ENCODE measurements at regions not wholly inside any gene's neighbourhood (a gene's known extent, or its start where the extent isn't known, plus 50 kb on each side); places are given as distances from the start of the nearest gene placed in this dataset.

GRCh38 chr2:221314786-221315185 lies 257.3 kb downstream of the EPHA4 start:
- H3K9me2 ChIP-seq (ENCODE audit: insufficient read depth): no peaks in the 10 kb centered on the region
- peaks cover 4% of the 10 kb centered on the region; the same call in 1 of the 2 replicates for H3K4me1 ChIP-seq (ENCODE audit: insufficient read depth)
- no peaks in the 10 kb centered on the region for H3K79me2 ChIP-seq (ENCODE audit: insufficient read depth)
- no peaks in the 10 kb centered on the region for H3K36me3 ChIP-seq (ENCODE audit: low read depth)
- in situ Hi-C loops (cut with MboI): no loop called here
- H2AFZ ChIP-seq: no peak overlapping the region
- no peaks in the 10 kb centered on the region for H3K27me3 ChIP-seq (replicated peaks; ENCODE audit: insufficient read depth)
- H3K27ac ChIP-seq: no peak overlapping the region
- no peak overlapping the region for H3K9ac ChIP-seq
- 10 to 20% methylated on average over 2 of the region's 2 CpGs for WGBS, 2 experiments (ENCODE audit: low coverage in 1 of 2, low lambda C conversion rate in 2 of 2, missing lambda C conversion rate in 2 of 2)
- no peaks in the 10 kb centered on the region for H3F3A ChIP-seq (ENCODE audit: insufficient read depth)
- no peaks in the 10 kb centered on the region for H4K20me1 ChIP-seq (ENCODE audit: insufficient read depth)
- no peak for DNase-seq
- TF ChIP-seq EZH2phosphoT487 (IDR thresholded peaks at IDR 0.05; ENCODE audit: insufficient read depth, low read depth) (no peak), EZH2 (IDR thresholded peaks at IDR 0.05; ENCODE audit: insufficient read depth, poor library complexity, severe bottlenecking) (no peak)
- no peak overlapping the region for H3K4me2 ChIP-seq (ENCODE audit: unreplicated experiment)
- no peaks in the 10 kb centered on the region for H3K9me3 ChIP-seq (ENCODE audit: low read depth)
- no peak overlapping the region for H3K4me3 ChIP-seq

- Histone ChIP-seq H3K9me3 (ENCODE audit: low read depth) (no peaks in the 10 kb centered on the region), H3F3A (ENCODE audit: insufficient read depth) (no peaks in the 10 kb centered on the region), H3K79me2 (ENCODE audit: insufficient read depth) (no peaks in the 10 kb centered on the region), H3K4me2 (ENCODE audit: unreplicated experiment) (no peak overlapping the region), H3K4me3 (no peak overlapping the region), H3K36me3 (ENCODE audit: low read depth) (no peaks in the 10 kb centered on the region), H3K4me1 (ENCODE audit: insufficient read depth) (peaks cover 4% of the 10 kb centered on the region; the same call in 1 of the 2 replicates), H4K20me1 (ENCODE audit: insufficient read depth) (no peaks in the 10 kb centered on the region), H3K27me3 (replicated peaks; ENCODE audit: insufficient read depth) (no peaks in the 10 kb centered on the region), H2AFZ (no peak overlapping the region), H3K9ac (no peak overlapping the region), H3K27ac (no peak overlapping the region), H3K9me2 (ENCODE audit: insufficient read depth) (no peaks in the 10 kb centered on the region)
- in situ Hi-C loops (cut with MboI): no loop called here
- peak; percentile 58 for DNase-seq
- TF ChIP-seq EZH2phosphoT487 (IDR thresholded peaks at IDR 0.05; ENCODE audit: insufficient read depth, low read depth) (no peak), EZH2 (IDR thresholded peaks at IDR 0.05; ENCODE audit: insufficient read depth, poor library complexity, severe bottlenecking) (no peak)
- WGBS, 2 experiments (ENCODE audit: low coverage in 1 of 2, low lambda C conversion rate in 2 of 2, missing lambda C conversion rate in 2 of 2): 27 to 37% methylated on average over 3 of the region's 3 CpGs
Measured at GRCh38 chr2:221318376-221319130, 253.6 kb downstream of the EPHA4 start.

GRCh38 chr2:221322741-221323140 lies 249.4 kb downstream of the EPHA4 start:
- Histone ChIP-seq H3K27me3 (replicated peaks; ENCODE audit: insufficient read depth) (no peaks in the 10 kb centered on the region), H3K9me2 (ENCODE audit: insufficient read depth) (no peaks in the 10 kb centered on the region), H3K36me3 (ENCODE audit: low read depth) (no peaks in the 10 kb centered on the region), H3K4me3 (no peak overlapping the region), H3K4me2 (ENCODE audit: unreplicated experiment) (no peak overlapping the region), H3K27ac (no peak overlapping the region), H4K20me1 (ENCODE audit: insufficient read depth) (no peaks in the 10 kb centered on the region), H3F3A (ENCODE audit: insufficient read depth) (no peaks in the 10 kb centered on the region), H3K9me3 (ENCODE audit: low read depth) (no peaks in the 10 kb centered on the region), H3K9ac (no peak overlapping the region), H3K4me1 (ENCODE audit: insufficient read depth) (peaks cover 4% of the 10 kb centered on the region; the same call in 1 of the 2 replicates), H2AFZ (no peak overlapping the region), H3K79me2 (ENCODE audit: insufficient read depth) (no peaks in the 10 kb centered on the region)
- in situ Hi-C loops (cut with MboI): no loop called here
- no peak for DNase-seq
- 38 to 46% methylated on average over 5 of the region's 5 CpGs for WGBS, 2 experiments (ENCODE audit: low coverage in 1 of 2, low lambda C conversion rate in 2 of 2, missing lambda C conversion rate in 2 of 2)
- TF ChIP-seq EZH2 (IDR thresholded peaks at IDR 0.05; ENCODE audit: insufficient read depth, poor library complexity, severe bottlenecking) (no peak), EZH2phosphoT487 (IDR thresholded peaks at IDR 0.05; ENCODE audit: insufficient read depth, low read depth) (no peak)

GRCh38 chr2:221323513-221323912 lies 248.6 kb downstream of the EPHA4 start:
- no peaks in the 10 kb centered on the region for H3K79me2 ChIP-seq (ENCODE audit: insufficient read depth)
- no peaks in the 10 kb centered on the region for H3F3A ChIP-seq (ENCODE audit: insufficient read depth)
- H3K4me2 ChIP-seq (ENCODE audit: unreplicated experiment): no peak overlapping the region
- H3K9me2 ChIP-seq (ENCODE audit: insufficient read depth): no peaks in the 10 kb centered on the region
- 59 to 69% methylated on average over 2 of the region's 2 CpGs for WGBS, 2 experiments (ENCODE audit: low coverage in 1 of 2, low lambda C conversion rate in 2 of 2, missing lambda C conversion rate in 2 of 2)
- H3K4me1 ChIP-seq (ENCODE audit: insufficient read depth): peaks cover 2% of the 10 kb centered on the region; the same call in 1 of the 2 replicates
- H3K9me3 ChIP-seq (ENCODE audit: low read depth): no peaks in the 10 kb centered on the region
- H4K20me1 ChIP-seq (ENCODE audit: insufficient read depth): no peaks in the 10 kb centered on the region
- DNase-seq: no peak
- no peak overlapping the region for H3K4me3 ChIP-seq
- no peaks in the 10 kb centered on the region for H3K36me3 ChIP-seq (ENCODE audit: low read depth)
- TF ChIP-seq EZH2 (IDR thresholded peaks at IDR 0.05; ENCODE audit: insufficient read depth, poor library complexity, severe bottlenecking) (no peak), EZH2phosphoT487 (IDR thresholded peaks at IDR 0.05; ENCODE audit: insufficient read depth, low read depth) (no peak)
- H3K27me3 ChIP-seq (replicated peaks; ENCODE audit: insufficient read depth): no peaks in the 10 kb centered on the region
- H2AFZ ChIP-seq: no peak overlapping the region
- no peak overlapping the region for H3K9ac ChIP-seq
- H3K27ac ChIP-seq: no peak overlapping the region
- in situ Hi-C loops (cut with MboI): no loop called here
